ENCODE measurements at regions not wholly inside any gene's neighbourhood (a gene's known extent, or its start where the extent isn't known, plus 50 kb on each side); places are given as distances from the start of the nearest gene placed in this dataset.

DNA sequence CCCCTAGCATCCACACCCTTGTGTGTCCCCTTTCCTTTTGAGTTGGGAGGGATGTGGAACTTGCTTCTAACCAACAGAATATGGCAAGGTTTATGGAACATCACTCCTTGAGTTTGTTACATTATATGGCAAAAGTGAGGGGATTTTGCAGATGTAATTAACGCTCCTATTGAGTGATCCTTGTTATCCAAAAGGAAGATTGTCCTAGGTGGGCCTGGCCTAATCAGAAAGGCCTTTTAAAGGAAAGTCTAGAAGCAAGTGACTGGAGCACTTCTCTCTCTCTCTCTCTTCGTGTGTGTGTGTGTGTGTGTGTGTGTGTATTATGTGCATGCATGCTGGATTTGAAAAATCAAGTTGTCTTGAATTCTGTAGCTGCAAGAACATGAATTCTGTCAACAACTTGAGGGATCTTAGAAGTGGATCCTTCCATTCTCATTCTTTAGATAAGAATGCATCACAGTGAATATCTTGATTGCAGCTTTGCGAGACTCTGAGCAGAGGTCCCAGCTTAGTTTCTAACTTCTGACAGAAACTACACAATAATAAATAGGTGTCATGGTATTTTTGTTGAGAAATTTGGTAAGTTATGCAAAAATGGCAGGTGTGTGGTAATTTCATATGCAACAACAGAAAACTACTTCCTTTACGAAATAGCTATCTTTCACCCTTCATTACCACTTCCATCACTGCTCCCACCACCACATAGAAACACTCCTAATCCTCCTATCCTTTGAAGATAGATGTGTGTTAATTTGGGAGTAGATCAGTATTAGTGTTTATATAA, 360.9 kb upstream of the CBLB start:
- no peak for DNase-seq

DNA sequence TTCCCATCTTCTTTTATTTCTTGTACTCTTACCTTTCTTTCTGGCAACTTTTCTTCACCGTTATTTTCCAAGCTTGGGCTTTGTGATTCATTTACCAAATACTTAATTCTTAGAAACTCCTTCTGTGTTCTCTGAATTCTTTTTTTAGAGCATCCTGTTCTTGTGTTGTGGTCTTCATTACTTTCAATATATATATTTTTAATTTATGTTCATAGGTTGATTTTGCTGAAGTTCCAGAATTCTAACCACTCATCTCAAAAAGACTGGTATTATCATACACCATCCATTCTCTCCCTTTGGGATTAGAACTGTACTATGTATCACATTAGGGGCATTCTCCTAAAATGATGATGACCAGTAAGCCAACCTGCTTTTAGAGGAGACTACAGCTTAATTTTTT, 362.3 kb upstream of the CBLB start:
- no peak for DNase-seq

DNA sequence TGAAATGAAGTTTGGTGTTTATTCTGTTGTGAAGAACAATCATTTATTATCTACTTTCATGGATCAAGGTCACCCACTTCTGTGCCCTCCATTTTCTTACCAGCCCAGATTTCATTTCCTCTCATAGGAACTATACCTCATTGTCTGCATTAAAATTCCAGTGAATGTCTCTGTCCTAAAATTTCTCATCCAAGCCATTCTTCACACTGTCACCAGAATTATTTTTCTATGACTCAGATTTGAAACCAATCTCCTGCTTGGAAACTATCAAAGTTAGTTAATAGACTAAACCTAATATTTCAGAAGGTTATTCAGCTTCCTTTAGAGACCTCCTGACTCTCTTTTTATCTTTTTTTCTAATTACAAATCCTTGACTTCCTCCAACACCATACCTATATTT, 364.1 kb upstream of the CBLB start:
- DNase-seq, result no peak

DNA sequence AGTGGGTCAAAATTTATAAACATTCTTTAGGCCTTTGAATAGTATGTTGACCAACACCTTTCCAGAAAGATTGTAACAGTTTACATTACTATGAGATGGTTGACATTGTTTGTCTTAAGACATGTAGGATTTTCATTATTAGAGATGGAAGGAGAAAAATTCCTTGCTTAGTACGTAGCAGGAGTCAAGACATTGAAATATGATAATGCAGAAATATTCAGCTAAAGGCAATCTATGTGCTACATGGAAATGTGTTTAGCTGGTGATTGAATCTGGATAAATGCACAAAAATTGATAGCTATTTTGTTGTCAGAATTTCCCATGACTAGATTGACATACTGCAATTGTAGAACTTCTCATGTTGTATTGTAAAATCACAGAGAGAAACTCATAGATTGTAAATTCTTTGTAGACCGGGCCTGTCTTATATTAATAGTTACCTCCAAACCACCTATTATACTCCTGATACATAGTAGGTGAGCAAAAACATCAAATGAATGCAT, 370.4 kb upstream of the CBLB start:
- no peak for DNase-seq

DNA sequence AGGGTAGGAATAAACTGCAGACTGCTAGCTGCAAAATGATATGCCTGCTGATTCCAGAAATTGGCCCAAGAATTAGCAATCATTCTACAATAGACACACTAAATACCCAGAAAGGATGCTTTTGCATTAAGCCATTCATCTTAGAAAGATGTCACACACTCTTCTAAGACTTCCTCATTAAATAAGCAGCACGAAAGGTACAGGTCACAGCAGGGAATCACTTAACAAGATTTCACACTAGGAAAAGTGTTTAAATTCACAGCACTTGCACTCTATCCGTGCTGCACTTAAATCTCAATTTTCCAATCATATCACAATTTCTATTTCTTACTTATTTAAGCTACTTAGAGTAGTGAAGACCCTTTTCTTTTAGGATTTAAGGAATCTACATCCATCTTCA, 372.8 kb upstream of the CBLB start:
- no peak for DNase-seq

DNA sequence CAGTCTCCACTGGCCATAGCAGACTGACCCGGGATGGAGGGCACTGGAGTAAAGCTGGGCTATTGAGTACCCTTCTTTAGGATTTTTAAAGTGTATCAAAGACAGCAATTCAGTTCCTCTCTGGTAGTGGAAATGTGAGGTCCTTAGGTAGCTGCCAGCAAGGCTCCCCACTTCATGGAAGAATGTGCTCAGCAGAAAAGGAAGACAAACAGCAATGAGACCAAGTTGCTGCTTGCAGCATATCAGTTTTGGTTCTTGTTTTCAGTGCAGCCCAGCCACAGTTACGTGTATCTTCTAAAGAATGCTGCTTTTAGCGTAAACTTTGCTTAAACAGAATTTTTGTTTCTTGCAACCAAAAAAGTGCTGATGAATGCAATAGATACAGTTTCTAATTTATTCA, 374.0 kb upstream of the CBLB start:
- DNase-seq, result no peak

DNA sequence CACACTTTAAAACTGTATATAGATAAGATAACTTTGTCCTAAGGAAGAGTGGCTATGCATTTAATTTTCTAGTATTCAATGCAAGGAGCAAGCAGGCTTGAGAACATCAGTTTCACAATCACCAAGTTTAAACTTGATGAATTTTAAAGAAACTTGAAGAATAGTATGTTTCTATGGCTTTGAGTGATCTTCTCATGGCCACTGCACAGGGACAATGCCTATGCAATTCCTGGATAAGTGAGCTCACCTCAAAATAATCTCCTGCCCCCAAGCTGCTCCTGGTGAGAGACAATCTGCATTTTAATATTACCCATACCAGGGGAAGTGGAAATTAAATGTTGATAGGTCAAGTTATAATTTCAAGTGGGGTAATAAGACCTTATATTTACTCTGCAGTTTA, 376.6 kb upstream of the CBLB start:
- no peak for DNase-seq

DNA sequence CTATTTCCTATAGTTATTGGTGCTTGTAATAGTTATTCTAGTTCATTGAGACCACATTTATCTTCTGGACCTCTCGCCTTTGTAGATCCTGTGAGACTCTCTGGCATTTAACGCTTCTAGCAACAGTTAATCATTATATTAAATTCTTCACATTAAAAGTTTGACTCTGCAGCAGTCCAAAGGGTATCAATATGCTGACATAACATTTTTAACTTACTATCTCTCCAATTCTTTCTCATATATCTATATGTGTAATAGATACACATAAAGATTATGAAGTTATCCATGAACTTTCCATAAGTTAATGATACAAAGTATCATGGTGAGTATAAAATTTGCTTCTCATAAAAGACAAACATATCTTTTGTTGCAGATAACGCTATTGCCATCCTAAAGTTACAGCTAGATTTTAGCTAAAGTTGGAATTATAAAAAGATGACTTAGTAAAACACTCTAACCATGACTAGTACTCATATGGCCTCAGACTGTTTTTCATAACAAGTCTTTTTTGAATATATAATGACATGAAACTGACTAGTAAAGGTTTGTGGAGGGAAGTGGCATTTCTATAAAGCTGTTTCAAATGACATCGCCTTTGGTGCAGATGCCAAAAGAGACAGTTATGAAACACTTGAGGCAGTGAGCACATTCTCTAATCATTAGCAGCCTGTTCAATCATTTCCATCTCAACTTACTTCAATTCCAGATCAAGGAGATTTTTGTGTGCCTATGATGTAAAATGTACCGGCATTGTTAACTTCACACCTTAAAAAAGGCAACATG, 379.3 kb upstream of the CBLB start:
- no peak for DNase-seq

DNA sequence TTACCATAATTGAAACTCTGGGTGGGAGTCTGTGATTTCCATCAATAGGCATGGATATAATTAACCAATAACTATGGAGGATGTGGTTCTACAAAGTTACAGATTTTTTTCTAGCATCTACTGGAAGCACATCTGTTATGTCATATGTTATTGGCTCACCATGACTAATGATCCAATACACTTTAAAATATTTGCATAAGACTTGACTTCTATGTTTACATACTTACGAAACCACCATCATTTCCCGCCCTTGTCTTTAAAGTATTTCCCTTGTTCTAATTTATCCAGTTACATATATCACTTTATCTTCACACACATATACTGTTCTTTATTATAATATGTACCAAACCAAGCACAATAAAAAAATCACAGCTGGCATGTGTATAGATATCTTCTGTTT, 380.3 kb upstream of the CBLB start:
- DNase-seq, result peak in 1 of 2 experiments; percentile 35

DNA sequence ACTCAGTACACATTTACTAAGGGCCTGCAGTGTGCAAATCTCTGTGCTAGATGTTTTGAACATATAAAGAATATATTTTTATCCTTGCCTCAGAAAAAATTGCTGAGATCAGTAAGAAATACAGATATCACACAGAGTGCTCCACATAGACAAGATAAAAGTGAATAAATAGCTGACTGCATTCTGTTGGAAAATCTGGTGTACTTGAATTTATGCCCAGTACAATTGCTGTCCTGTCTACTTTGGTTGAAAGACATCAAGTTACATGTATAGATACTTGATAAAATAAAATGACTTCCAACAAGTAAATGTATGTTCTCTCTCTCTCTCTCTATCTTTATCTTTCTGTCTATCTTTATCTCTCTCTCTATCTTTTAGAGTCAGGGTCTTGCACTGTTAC, 381.2 kb upstream of the CBLB start:
- no peak for DNase-seq

DNA sequence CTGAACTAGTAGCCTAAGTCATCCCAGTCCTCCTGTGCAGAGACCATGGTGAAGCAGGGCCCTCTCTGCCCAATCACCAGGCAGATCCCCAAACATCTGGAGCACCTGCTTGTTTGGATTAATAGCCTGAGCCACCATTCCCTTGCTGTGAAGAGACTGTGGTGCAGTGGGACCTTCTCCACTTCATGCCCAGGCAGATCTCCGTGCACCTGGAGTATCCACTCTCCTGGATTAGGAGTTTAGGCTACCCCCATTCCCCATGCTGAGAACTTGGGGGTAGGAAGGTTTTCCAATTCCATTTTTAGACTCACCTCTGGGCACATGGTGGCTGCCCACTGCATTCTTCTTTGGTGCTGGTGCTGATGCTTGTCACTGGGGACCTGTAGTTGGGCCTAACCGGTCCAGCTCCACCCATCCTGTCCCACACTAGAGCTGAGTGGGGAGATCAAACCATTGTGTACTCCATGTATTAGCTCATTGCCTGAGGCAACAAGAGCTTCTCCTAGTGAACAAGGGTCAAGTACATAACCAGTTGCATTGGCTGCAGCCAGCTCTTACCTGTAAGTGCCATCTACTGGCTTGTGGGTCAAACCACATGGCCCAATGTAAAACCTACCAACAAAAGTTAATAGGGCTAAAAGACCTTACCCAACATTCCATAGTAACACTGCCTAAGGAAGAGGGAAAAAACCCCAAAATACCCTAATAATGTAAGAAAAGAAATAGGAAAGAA, 382.5 kb upstream of the CBLB start:
- no peak for DNase-seq

DNA sequence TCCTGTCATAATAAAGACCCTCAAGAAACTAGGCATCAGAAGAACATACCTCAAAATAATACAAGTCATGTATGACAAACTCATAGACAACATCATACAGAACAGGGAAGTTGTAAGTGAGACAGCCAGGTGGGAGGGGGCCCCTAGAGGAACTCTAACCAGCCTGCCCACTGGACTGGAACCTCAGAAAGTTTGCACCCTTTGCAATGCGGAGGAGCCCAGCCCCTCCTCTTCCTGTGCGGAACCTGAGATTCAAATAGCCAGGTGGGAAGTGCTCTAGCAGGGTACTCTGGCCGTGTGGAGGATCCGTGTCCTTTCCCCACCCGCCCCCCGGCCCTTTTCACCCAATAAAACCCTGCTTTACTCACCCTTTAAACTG, 387.0 kb upstream of the CBLB start:
- DNase-seq, result no peak

DNA sequence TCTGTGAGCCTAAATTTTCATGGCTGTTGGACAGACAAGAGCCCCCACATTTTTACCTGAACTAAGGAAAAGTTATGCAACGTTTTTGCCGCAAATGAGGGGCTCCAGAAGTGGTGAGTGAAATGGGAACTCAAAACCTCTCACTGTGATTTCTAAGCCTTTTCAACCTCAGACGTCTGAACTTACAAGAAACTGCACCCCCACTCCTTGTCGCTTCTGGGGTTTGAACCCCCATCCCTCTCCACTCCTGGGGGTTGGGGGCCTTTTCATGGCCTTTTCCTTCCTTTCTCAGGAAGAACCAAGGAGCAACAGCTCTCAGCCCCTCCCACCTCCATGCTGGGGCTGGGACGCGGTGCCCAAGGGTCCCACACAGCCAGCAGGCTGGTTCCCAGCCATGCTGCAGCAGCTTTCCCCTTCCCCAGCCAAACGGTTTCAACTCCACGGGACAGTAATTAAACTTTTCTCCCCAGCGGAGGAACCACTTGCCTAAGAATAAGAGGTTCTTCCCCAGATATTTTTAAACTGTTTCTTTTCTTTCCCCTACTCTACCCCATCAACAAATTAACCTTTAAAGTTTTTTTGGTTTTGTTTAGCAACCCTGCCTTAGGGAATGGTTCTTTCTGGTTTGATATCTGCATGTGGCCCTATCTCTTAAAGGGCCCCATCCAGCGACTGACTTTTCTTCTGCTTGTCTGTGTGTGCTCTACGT, 387.6 kb upstream of the CBLB start:
- no peak for DNase-seq

DNA sequence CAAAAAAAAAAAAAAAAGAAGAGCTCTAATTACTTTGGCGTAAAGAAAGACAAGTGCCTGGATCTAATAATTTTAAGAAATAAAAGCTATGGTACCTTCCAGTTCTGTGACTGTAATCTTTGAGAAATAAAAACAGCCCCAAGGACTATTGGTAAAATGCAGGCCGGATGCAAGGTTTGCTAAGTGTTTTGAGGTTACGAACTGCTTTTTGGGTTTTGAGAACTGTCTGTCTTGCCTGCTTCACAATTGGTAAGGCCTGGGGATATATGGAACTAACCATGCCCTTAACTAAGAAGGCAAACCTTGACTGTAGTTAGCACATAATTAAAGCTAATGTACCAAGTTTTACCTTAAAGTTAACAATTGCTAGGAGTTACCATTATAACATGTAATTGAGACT, 388.4 kb upstream of the CBLB start:
- no peak for DNase-seq

DNA sequence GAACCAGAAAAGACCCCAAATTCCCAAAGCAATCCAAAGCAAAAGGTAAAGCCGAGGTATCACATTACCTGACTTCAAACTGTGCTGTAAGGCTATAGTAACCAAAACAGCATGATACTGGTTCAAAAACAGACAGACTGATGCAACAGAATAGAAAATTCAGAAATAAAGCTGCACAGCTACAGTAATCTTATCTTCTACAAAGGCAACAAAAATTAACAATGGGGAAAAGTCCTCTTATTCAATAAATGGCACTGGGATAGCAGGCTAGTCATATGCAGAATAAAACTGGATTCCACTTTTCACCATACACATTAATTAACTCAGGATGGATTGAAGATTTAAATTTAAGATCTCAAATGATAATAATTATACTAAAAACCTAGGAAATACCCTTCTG, 392.6 kb upstream of the CBLB start:
- DNase-seq, result no peak

DNA sequence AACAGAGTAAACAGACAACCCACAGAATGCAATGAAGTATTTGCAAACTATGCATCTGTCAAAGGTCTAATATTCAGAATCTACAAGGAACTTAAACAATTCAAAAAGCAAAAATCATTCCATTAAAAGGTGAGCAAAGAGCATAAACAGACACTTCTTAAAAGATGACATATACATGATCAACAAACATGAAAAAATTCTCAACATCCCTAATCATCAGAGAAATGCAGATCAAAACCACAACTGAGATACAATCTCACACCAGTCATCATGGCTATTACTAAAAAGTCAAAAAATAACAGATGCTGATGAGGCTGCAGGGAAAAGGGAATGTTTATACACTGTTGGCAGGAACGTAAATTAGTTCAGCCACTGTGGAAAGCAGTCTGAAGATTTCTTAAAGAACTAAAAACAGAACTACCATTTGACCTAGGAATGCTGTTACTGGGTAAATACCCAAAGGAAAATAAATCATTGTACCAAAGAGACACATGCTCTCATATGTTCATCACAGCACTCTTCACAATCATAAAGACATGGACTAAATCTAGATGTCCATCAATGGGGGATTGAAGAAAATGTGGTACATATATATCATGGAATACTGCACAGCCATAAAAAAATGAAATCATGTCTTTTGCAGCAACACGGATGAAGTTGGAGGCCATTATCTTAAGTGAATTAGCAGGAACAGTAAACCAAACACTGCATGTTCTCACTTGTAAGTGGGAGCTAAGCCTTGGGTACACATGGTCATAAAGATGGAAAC, 393.3 kb upstream of the CBLB start:
- DNase-seq, result no peak

DNA sequence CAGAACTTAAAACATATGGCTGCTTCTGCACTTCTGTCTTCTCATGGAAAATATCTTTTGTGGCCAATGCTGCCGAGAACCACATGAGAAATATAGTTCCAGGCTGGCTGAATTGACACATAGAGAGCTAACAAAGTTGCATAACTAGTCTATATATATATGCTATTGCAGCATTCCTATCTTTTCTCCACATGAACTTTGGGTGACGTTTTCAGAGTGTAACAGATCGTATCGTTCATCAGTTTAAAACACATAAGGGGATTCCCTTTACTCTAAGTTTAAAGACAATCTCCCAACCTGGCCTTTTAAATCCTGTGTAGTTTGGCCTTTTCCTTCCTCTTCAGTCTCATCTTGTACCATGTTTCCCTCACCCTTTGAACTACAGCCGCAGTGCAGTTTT, 394.2 kb upstream of the CBLB start:
- DNase-seq, result no peak

DNA sequence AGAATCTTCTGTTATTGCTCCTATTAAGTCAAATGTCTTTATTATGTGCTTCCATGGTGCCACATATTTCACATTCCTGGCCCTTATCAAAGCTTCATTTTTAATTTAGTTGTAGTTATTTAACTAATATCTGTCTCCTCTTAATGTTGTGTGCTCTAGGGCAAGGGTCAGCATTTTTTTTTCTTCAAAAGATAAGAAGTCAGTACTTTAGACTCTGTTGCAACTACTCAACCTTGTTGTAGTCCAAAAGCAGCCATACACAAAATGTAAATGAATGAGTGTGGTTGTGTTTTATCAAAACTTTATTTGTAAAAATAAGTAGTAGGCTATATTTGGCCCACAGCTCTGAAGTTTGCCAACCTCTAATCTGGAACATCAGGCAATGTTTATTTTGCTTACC, 394.7 kb upstream of the CBLB start:
- DNase-seq, result no peak

DNA sequence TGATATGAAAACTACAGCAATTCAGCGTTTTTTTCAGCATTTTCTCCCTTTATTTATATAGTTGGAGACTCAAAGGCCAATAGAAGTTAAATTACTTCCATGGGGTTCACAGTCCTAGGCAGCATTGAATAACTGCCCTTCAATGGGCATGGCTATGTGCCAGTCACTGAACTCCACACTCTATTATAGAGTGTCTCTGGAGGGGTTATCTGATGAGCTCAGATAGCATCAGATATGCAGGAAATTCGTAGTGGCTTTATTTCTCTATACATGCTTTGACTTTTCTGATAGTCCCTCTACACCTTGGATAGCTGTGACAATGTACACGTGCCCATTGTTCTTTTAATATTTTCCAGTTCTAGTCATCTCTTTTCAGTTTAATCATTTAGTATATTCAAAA, 396.9 kb upstream of the CBLB start:
- no peak for DNase-seq

DNA sequence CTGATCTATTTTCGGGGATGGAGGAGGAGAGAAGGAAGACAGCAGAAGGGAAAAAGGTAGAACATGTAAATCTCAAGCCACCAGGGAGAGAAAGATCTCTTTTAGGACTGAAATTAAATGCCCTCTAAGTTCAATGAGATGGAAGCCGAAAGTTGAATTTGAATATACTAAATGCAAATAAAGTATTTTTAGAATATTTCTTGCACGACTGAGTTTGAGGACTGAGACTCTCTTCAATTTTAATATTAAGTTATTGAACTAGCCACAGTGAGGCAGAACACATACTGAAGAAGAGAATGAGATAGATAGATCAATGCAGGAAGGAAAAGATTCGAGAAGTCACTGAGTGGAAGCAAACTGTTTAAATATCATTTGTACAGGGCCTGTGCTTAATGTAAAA, 399.9 kb upstream of the CBLB start:
- DNase-seq, result no peak

DNA sequence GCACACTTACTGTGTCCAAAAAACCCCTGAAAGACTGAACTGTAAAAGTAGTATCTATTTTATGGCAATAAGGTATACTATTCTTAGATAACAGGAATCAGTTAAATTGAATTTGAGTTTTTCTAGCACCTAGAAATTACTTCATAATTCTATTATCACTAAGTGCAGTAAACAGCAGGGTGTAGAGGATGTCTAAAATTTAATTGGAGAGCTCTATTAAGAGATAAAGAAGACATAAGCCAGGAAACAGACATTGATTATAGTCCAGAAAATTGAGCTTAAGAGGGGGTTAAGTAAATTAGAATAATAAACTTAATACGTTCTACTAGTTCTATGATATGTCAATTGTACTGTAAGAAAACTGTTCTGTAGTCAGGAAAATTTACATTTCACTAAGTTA, 403.5 kb upstream of the CBLB start:
- peak in 1 of 2 experiments; percentile 45 for DNase-seq

DNA sequence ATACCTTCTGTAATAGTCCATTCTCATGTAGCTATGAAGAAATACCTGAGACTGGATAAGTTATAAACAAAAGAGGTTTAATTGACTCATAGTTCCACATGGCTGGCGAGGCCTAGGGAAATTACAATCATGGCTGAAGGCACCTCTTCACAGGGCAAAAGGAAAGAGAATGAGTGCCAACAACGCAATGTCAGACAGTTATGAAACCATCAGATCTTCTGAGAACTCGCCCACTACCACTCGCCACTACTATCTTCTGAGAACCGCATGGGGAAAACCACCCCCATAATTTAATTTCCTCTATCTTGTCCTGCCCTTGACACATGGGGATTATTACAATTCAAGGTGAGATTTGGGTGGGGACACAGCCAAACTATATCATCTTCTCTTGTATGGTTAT, 406.8 kb upstream of the CBLB start:
- no peak for DNase-seq
